Osteoblast (primary cell): ENCODE measurements at regions not wholly inside any gene's neighbourhood (a gene's known extent, or its start where the extent isn't known, plus 50 kb on each side); places are given as distances from the start of the nearest gene placed in this dataset.

Experiments used
- DNase-seq: peaks from one replicate; pipeline ENCODE4 v3.0.0; 2011; ENCODE audit warnings: low spot score, mixed read lengths; ENCODE audit not compliant: insufficient read length; ENCODE audit errors: missing footprints
- H2AFZ ChIP-seq: 2 replicates; pipeline ENCODE4 v1.6.0; 2011; ENCODE audit warnings: mild to moderate bottlenecking, low read length
- H3K27ac ChIP-seq: 2 replicates; pipeline ENCODE4 v1.5.1; 2011; ENCODE audit warnings: mild to moderate bottlenecking, low read depth, low read length, moderate library complexity
- H3K27me3 ChIP-seq: 2 replicates; pipeline ENCODE4 v1.6.0; 2012; ENCODE audit warnings: mild to moderate bottlenecking, control low read depth, inconsistent platforms, low read length, moderate library complexity; ENCODE audit not compliant: insufficient read depth
- H3K36me3 ChIP-seq: 2 replicates; pipeline ENCODE4 v1.5.1; 2011; ENCODE audit warnings: mild to moderate bottlenecking, low read length, control low read depth, moderate library complexity; ENCODE audit not compliant: insufficient read depth
- H3K4me1 ChIP-seq: 2 replicates; pipeline ENCODE4 v1.5.1; 2011; ENCODE audit warnings: mild to moderate bottlenecking, low read length, control low read depth, moderate library complexity; ENCODE audit not compliant: insufficient read depth
- H3K4me2 ChIP-seq: 2 replicates; pipeline ENCODE4 v1.6.0; 2011; ENCODE audit warnings: mild to moderate bottlenecking, low read length; ENCODE audit not compliant: insufficient read depth
- H3K4me3 ChIP-seq: fragments of 200-600 bp; sonication (generic); 3 replicates; pipeline ENCODE4 v1.5.1; 2012; ENCODE audit warnings: mild to moderate bottlenecking, low read length, inconsistent platforms; ENCODE audit not compliant: insufficient read depth
- H3K79me2 ChIP-seq: 2 replicates; pipeline ENCODE4 v1.6.0; 2012; ENCODE audit warnings: mild to moderate bottlenecking, low read length, control low read depth, inconsistent platforms; ENCODE audit not compliant: insufficient read depth
- H3K9me3 ChIP-seq: 2 replicates; pipeline ENCODE4 v1.5.1; 2011; ENCODE audit warnings: low read depth, low read length, control low read depth
- H4K20me1 ChIP-seq: 2 replicates; pipeline ENCODE4 v1.6.0; 2012; ENCODE audit warnings: mild to moderate bottlenecking, low read length, control low read depth; ENCODE audit not compliant: insufficient read depth
- TF ChIP-seq, protein P1 (sequence below): IDR thresholded peaks from 2 replicates; pipeline ENCODE4 v1.5.1; 2011; ENCODE audit warnings: mild to moderate bottlenecking, low read depth, low read length, moderate library complexity; ENCODE audit errors: extremely low read depth

DNA sequence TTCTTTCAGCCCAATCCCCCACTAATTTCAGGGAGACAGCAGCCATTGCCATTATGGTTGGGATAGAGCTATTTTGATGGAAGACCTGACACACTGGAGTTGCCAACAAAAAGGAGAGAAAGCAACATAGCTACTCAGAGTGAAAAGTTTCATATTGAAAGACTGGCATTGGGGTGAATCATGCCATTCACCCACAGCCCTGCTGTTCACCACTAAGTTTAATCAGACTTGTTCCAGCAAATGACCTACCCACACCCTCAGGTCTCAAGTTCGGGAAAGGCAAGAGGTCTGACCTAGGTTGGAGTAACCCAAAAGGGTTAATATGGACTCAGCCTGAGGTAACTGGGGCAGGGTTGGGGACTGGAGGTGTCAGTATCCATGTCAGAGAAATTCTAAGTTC is 169.2 kb downstream of the PAWR start:
- Histone ChIP-seq H3K79me2 (no peaks in the 10 kb centered on the region), H3K4me2 (peak overlapping the region; percentile 44), H3K9me3 (no peaks in the 10 kb centered on the region), H3K4me1 (peaks cover 32% of the 10 kb centered on the region), H3K4me3 (peak overlapping the region; percentile 37), H3K27ac (peak overlapping the region; percentile 83), H3K27me3 (no peaks in the 10 kb centered on the region), H4K20me1 (no peaks in the 10 kb centered on the region), H2AFZ (peak overlapping the region; percentile 44), H3K36me3 (no peaks in the 10 kb centered on the region)
- DNase-seq = peak; percentile 29
- TF ChIP-seq, protein P1, sequence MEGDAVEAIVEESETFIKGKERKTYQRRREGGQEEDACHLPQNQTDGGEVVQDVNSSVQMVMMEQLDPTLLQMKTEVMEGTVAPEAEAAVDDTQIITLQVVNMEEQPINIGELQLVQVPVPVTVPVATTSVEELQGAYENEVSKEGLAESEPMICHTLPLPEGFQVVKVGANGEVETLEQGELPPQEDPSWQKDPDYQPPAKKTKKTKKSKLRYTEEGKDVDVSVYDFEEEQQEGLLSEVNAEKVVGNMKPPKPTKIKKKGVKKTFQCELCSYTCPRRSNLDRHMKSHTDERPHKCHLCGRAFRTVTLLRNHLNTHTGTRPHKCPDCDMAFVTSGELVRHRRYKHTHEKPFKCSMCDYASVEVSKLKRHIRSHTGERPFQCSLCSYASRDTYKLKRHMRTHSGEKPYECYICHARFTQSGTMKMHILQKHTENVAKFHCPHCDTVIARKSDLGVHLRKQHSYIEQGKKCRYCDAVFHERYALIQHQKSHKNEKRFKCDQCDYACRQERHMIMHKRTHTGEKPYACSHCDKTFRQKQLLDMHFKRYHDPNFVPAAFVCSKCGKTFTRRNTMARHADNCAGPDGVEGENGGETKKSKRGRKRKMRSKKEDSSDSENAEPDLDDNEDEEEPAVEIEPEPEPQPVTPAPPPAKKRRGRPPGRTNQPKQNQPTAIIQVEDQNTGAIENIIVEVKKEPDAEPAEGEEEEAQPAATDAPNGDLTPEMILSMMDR = no peak

DNA sequence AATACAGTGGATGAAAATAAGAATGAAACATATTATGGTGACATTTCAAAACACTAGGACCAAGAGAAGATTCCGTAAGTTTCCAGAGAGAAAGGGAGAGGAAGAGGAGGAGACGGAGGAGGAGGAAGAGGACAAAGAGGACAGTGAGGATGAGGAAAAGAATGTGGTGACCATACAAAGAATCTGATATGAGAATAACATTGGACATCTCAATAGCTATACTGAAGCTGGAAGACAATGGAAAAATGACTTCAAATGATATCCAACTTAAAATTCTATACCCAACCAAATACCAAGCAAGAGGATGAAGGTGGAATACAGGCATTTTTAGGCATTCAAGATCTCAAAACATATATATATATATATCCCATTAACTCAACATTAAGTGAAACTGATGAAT is 173.4 kb downstream of the PAWR start:
- H3K27me3 ChIP-seq = no peaks in the 10 kb centered on the region
- H3K4me3 ChIP-seq = no peak overlapping the region
- TF ChIP-seq, protein P1 = no peak
- no peak overlapping the region for H3K4me2 ChIP-seq
- DNase-seq = no peak
- no peaks in the 10 kb centered on the region for H3K79me2 ChIP-seq
- H2AFZ ChIP-seq = no peak overlapping the region
- no peaks in the 10 kb centered on the region for H4K20me1 ChIP-seq
- H3K27ac ChIP-seq = no peak overlapping the region
- H3K9me3 ChIP-seq = no peaks in the 10 kb centered on the region
- H3K36me3 ChIP-seq = no peaks in the 10 kb centered on the region
- H3K4me1 ChIP-seq = peaks cover 14% of the 10 kb centered on the region

DNA sequence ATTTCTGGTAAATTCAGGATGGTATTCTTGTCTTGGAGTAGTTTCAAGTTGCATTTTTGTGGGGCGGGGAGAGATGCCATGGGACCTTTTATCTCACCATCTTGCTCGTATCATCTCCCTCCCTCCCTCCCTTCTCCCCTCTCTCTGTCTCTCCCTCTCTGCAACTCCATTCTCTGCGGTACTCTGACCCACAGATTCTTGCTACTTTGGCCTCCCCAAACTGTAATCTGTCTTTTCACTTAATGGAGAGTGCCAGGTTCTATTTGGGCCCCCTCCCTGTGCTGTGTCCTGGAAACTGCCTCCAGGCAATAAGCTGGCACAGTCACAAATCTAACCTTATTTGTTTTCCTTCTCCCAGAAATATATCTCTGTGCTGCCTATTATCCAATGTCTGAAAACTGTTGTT is 175.2 kb downstream of the PAWR start:
- no peak for DNase-seq
- no peaks in the 10 kb centered on the region for H3K36me3 ChIP-seq
- H4K20me1 ChIP-seq = no peaks in the 10 kb centered on the region
- no peaks in the 10 kb centered on the region for H3K27me3 ChIP-seq
- no peak overlapping the region for H3K4me2 ChIP-seq
- TF ChIP-seq, protein P1 = no peak
- no peak overlapping the region for H3K27ac ChIP-seq
- no peaks in the 10 kb centered on the region for H3K9me3 ChIP-seq
- peak overlapping the region; percentile 59 for H2AFZ ChIP-seq
- no peak overlapping the region for H3K4me3 ChIP-seq
- H3K4me1 ChIP-seq = no peaks in the 10 kb centered on the region
- H3K79me2 ChIP-seq = no peaks in the 10 kb centered on the region

DNA sequence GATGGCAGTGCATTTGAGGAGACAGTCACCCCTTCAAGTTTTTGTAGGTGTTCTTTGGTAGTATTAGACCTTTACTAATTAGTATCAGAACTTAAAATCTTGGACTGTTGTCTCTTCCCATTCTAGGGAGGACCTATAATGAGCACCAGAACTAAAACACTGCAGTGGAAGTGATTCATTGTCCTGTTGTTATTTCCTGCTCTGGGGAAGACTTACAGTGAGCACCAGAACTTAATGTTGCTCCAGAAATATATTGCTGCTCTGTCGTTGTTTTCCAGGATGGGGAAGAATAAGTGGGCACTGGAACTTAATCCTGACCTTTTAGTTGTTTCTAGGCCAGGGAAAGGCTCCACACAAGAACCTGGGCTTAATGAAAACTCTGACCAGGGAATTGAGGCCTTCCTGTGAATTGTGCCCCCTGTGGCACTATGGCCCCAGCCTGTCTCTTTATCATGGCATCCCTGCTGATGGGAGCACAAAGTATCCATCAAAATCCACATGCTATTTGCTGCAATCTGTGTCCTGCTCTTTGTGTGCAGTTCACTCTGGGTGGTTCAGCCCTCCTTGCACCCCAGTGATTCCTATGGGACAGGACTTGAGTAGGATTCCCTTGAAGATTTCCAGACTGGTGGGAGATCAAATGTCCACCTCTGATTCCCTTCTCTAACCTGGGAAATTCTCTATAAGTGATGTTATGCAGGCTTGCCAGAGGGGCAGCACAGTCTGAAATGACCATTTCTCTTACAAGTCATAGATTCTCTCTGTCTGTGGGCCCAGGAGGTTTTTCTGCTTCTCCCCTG is 175.8 kb downstream of the PAWR start:
- peak overlapping the region; percentile 59 for H2AFZ ChIP-seq

More for the DNA sequence above, 175.8 kb downstream of the PAWR start:
- TF ChIP-seq, protein P1 = no peak
- no peak for DNase-seq
- Histone ChIP-seq H3K4me2 (no peak overlapping the region), H3K27ac (peak overlapping the region; percentile 23), H4K20me1 (no peaks in the 10 kb centered on the region), H3K36me3 (no peaks in the 10 kb centered on the region), H3K27me3 (no peaks in the 10 kb centered on the region), H3K9me3 (no peaks in the 10 kb centered on the region), H3K79me2 (no peaks in the 10 kb centered on the region), H3K4me3 (no peak overlapping the region), H3K4me1 (no peaks in the 10 kb centered on the region)
